A172 (cell line): ENCODE measurements at regions not wholly inside any gene's neighbourhood (a gene's known extent, or its start where the extent isn't known, plus 50 kb on each side); places are given as distances from the start of the nearest gene placed in this dataset.
"Not testable (repeated sequence)": the region's sequence is repeated elsewhere in the genome, so short reads cannot be mapped to it uniquely, and the experiment has no call there.

Source experiments
- DNase-seq: peaks from one replicate; pipeline ENCODE4 v3.0.0-alpha.2; 2015; ENCODE audit warnings: low spot score

DNA sequence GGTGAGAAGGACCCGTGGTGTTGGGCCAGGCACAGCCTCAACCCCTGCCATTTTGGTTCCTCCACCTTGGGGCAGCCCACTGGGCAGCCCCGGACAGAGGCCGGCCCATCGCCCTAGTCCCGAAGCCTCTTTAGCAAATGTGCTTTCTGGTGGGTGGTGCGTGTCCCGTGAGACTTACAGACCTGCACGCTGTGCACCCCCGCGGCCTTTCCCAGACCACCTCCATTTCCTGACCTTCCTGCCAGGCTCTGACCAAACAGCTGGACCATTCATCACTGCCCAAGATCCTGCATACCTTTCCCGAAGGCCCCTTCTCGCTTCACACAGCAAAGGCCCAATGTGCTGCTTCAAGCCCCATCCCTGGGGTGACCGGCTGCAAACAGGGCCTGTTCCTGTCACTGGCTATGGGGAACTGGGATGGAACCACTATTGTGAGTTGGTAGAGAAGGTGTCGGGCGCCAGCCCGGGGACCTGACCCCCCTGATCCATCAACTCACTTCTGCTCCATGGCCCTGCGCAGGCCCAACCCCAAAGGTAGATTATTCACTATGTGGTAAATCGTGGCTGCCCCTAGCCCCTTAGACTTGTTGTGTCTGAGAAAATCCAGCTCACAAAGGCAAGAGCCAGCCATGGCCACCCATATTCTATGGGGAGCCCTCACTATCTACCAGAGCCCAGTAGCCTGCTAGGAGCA is 341.0 kb downstream of the EIPR1 start:
- DNase-seq: no peak

DNA sequence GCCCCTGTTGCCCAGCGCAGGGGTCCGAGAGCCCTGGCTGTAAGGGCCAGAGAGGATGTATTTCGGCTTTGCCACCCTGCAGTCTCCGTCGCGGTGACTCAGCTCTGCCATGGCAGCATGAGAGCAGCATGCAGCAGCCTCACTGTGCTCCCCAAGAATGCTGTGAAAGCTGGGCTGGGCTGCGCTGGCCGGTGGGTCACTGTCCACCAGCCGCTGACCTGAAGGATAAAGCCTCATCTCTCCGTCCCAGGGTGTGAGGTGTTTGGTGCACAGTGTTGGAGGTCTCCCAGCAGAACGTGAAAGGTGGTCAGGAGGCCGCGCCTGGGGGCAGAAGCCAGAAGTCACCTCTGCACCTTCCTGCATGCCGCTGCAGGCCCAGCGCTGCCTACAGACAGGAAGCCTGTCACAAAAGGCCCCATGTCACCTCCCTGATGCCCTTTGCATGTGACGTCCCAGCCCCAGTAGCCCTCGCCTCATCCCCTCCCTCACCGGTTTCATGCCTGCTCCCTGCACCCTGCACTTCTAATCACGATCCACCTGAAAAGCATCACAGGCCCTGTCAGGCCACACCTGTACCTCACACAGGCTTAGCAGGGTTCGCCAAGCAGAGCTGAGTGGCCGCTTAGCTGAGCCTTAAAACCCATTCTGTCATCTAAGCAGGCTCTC is 342.1 kb downstream of the EIPR1 start:
- DNase-seq: no peak

DNA sequence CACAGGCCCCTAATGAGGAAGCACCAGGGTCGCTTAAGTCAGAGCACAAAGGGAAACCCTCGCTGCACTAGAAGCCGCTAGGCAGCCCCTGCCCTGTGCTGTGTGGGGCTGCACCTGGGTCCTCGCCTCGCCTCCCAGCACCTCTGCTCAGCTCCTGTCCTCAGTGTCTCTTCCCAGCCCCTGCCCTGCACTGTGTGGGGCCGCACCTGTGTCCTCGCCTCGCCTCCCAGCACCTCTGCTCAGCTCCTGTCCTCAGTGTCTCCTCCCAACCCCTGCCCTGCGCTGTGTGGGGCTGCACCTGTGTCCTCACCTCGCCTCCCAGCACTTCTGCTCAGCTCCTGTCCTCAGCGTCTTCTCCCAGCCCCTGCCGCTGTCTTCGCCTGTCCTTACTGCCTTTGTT is 342.8 kb downstream of the EIPR1 start:
- no peak for DNase-seq

DNA sequence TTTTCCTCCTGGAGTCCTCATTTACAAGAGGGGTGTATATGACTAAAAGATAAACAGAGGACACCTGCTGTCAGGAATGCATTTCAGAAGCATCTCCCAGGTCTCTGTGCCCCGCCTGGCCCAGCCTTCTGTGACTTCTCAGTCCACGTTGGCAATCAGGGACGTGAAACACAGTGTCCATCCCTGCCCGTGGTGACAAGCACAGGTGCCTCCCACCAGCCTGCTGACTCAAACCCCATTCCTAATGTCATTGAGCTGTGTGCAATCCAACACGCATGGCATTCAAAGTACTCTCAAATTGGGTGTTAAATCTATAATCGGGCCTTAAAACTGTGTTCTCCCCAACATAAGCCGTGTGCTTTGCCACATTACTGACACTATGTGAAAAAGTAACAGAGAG is 343.2 kb downstream of the EIPR1 start:
- DNase-seq: no peak

DNA sequence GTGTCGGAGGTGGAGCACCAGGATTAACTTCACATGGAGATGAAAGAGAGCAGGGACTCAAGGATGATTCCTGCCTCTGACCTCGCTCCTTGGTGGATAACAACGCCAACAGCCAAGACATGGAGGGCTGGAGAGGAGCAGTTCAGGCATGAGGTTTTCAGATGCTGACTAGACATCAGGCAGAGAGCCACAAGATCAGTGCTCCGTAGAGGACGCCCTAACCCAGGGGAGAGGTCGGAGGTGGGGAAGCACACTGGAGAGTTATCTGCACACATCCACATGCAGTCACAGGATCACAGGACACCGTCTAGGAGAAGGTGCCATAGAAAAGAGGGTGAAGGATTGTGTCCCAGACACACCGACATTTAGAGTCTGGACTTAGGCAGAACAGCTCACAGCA is 344.3 kb downstream of the EIPR1 start:
- no peak for DNase-seq

DNA sequence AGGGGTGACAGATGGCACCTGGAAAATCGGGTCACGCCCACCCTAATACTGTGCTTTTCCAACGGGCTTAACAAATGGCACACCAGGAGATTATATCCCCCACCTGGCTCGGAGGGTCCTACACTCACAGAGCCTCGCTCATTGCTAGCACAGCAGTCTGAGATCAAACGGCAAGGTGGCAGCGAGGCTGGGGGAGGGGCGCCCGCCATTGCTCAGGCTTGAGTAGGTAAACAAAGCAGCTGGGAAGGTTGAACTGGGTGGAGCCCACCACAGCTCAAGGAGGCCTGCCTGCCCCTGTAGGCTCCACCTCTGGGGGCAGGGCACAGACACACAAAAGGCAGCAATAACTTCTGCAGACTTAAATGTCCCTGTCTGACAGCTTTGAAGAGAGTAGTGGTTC is 346.8 kb downstream of the EIPR1 start:
- not testable (repeated sequence) for DNase-seq

DNA sequence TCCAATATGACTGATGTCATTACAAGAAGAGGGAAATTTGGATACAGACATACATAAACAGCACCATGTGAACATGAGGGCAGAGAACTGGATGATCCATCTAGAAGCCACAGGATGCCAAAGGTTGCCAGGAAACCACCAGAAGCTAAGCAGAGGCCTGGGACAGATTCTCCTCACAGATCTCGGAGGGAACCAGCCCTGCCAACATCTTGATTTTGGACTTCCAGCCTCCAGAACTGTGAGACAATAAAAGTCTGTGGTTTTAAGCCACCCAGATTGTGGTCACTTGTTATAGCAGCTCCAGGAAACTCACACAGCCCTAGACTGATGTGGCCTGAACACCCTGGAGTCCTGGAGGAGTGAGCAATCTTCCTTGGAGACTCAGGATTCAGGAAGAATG is 351.6 kb downstream of the EIPR1 start:
- no peak for DNase-seq

DNA sequence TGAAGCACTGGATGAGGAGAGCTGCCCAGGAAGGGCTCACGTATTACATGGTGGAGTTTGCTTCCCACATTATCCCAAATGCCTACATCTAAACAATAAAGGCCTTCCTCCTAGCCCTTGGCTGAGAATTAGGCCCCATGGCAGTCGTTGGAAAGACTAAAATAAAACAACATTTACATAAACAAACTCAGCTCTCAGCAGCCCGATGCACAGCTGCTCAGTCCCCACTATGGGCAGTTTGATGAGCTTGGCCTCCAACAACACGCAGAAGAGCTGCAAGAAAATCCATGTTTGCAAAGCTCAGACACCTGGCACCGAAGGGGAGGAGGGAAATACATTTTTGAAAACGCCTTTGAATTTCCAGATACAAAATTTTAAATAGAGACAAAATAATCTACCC is 352.4 kb downstream of the EIPR1 start:
- DNase-seq: no peak

DNA sequence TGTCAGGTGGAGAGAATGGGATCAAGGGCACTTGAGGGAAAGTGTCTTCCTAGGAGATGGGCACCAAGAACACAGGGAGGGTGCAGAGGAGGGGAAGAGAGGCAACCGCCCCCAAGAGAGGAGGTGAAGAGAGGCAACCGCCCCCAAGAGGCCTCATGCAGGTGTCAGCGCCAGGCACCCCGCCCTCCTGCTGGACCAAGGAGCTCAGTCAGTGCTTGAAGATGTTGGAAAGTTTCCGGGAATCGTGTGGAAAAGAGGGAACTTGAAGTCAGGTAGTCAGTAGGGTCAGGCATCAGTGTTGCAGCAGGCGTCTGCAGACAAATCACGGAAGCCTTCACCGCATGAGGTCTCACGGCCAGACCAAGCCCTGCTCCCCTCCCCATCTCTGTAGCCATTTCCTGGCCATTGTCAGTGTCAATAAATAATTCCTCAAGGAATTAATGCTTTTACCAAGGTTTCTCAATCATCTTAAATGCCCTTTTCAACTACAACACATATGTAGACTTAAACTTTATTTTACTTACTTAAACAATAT is 353.1 kb downstream of the EIPR1 start:
- DNase-seq: no peak

DNA sequence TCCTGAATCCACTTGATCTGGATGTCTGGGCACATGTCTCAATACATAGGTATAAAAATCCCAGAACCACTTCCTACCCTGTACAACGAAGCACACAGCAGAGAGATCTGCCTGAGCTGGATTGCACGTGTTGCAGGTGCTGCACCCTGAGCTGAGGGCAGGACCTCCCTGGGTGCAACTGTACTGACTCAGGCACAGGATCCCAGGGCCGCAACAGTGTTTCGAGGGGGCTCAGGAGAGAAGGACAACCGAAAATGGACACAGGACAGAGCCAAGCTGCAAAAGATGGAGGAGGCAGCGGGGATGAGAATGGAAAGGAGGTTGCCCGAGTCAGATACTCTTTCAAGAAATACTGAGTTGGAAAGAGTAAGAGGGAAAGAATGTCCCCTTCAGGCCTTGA is 354.1 kb downstream of the EIPR1 start:
- no peak for DNase-seq

DNA sequence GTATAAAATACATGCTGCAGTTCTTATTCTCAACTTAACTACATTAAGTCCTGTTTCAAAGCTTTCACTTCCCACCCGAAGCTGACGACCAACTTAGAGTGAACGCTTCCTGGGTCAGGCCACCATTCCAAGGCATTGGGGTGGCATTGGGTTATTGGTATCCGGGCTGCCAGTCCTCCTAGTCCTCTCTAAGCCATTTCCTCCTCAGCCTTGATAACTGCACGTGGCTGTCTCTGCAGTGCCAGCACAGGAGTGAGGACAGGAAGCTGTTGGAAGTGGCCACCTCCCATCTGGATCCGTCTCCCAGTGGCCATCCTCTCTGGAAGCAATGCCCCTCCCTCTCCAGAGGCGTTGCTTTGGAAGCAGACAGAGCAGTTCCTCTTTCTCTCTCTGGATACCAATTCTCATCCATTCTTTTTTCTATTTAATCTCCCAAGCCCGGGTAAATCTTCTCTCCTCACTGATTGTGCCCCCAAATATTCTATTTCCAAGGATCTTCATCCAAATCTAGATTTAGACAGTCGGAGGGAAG is 354.7 kb downstream of the EIPR1 start:
- DNase-seq: no peak

DNA sequence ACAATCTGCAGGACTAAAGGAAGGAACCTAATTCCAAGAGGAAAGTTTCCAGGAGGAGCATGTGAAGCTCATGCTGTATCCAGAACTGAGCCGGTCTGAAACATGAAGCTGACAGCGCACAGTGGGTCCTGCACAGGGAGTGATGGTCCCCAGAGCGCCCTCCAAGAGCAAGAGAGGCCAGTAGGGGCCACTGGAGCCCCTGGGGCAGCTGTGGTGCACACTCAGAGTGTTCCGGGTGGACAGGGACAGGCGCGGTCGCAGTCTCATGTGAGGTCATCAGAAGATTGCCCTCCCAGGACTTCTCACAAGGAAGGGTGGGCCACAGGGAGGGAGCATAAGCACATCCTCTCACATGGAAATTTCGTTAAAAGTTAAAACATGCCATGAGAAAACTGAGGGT is 355.9 kb downstream of the EIPR1 start:
- no peak for DNase-seq

DNA sequence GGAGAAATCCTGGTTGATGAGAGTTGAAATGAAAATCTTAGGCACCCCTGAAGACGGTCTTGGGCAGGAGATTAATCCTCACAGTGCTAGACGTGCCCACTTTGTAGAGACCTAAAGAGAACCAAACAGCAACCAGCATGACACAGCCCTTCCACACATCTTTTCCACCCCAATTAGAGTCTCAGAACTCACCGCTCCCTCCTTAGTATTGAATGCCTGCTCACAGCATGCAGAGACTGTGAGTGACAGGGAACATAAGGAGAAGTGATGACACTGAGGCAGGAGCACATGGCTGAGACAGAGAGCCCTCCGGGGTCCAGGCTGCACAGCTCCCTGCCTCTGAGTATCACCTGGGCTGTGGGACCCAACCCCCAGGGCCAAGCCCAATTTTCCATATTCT is 367.6 kb downstream of the EIPR1 start:
- no peak for DNase-seq

DNA sequence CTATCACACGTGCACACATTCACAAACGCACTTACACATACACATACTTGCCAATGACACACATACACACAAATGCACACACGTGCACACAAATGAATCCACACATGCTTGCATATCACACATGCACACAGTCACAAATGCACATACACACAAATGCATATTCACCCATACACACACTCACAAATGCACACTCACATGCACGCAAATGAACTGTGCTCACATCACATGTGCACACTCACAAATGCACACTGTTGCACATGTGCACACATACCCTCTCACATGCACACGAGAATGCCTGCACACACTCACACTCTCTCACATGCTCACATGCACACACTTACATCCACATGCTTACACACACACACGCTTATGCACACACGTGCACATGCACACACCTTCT is 368.1 kb downstream of the EIPR1 start:
- DNase-seq: no peak

DNA sequence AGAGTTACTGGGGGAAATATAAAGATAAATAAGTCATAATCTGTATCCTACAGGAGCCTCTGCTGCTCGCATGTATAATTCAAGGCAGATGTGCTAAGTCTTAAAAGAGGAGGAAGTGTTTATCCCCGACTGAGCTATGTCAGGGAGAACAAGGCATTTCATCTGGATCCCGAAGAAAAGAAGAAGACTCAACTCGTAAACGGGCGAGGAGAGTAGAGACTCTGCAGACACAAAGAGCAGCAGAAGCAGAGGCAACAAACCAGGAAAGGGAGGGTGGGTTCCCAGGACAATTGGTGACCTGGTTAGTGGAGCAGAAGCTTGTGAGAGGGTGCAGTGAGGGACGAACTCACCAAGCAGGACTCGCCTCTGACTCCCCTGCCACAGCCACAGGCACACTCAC is 368.6 kb downstream of the EIPR1 start:
- no peak for DNase-seq

DNA sequence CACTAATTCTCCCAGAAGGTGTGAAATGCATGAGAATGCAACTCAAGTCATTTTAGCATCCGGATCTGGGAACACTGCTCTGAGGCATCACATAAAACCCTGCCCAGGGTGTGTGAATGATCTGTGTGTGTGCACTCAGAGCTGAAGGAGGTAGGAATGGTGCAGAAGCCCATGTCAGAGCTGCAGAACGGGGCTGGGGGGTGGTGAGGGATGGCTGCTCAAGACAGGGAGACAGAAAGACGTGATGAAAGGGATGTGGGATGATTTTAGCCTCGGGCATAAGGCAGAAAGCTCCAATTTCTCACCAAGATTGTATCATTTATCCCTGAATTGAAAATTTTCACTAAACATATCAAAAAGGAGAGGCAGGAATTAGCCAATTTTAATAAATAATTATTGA is 369.1 kb downstream of the EIPR1 start:
- no peak for DNase-seq

DNA sequence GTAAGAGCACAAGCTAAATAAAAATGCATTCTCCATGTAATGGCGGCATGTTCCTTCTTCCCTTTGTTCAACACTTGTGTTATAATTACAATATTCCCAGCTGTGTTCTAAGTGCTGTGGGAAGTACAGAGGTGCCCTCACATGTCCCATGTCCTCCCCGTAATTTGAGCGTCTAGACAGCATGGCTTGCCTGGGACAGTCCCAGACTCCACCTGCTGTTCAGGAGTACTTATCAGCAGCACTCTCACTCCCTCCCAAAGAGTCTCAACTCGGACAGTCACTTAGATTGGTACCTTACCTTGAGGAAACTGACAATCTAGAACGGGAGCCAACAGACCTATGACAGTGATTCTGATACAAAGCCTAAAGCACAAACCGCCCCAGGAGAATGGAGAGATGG is 370.5 kb downstream of the EIPR1 start:
- DNase-seq: no peak

DNA sequence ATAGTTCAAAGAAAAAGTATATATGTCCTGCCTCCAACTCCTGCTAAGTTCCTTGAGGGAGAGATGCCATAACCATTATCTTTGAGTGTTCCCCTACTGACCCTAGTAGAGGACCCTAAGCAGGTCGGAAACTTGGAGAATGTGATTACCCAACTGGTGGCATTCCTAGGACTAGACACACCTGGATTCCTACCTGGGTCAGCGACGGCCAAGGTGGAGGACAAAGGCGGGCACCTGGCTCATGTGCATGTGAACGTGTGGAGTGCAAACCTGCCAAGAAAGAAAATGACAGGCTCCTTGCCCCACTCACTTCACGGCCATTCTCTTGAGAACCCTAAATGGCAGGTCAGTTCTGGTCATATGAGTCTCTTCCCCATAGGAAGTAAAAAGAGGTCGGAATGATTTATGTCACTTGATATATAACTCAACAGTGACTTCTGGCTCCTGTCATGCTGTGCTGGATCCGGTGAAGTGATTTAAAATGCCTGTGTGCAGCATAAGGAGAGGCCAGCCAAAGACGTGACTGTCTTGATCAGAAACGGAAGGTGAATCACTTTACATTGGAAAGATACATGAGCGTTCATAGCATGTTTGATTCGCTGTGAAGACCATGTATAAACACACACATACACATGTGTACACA is 371.6 kb downstream of the EIPR1 start:
- no peak for DNase-seq

DNA sequence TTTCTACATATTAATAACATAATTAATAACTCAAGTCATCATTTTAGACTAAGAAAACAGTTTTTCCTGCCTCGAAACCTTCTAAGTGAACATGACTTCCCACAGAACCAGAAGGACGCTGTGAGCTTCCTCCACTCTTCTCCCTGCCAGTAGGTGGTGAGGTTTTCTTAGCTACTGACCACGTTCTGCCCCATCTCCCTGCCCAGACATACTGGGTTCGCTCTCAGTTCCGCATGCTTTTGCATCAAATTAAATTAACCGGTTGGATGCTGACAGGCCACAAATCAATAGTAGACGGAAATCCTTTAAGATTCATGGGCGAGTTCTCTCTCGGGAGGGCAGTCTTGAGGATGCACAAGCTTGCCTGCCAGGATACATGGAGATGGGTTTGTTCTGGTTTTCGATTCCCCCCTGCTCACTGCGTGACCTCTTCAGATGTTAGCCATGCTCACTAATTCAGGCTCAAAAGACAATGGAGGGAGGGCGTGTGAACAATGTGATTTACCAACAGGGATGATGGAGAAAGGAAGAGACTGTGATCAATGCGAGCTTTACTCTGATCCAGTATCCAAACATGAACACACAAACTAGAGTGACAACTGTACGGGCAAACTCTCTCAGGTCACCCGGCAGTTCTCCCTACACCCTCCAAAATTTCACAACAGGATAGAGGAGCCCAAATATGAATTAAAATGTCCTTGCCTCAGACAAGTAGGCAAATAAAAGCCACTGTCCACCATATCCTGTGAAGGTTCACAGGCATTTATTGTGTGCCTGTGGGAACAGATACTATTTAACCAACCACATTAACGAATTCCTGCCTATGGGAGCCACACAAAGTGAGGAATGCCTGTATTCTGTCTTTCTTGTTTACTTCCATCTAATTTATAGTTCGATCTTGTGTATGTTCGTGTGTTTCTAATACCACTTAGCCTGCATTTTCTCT is 375.7 kb downstream of the EIPR1 start:
- DNase-seq: no peak

DNA sequence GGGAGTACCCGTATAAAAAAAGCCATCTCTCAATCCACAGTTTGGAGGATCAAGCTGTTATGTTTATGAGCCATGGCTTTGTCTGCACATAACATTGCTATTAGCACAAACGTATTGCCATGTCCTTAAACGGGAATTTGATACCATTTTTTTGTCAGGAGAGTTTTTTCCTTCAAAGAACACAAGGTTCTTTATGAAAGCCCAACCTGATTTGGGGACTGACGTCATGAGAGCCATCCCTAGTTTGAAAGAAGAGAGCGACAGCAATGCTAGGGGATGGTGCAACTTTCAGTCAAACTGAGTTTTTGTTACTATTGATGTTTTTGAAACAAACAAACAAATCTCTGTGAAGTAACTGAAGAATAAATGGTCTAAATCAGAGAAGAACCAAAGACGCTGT is 376.6 kb downstream of the EIPR1 start:
- no peak for DNase-seq

DNA sequence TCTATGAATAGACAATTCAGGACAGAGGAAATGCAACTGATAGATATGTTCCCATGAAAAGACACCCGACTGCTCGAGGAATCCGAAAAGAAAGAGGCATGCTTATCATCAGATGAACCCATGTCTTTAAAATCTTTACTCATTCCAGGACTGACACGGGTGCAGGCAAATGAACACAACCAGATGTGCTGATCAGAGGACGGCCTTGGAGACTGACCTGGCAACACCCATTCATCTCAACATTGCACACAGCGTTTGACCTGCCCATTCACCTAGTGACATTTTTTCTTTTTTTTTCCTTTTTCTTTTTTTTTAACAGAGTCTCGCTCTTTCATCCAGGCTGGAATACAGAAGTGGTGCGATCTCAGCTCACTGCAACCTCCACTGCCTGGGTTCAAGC is 377.5 kb downstream of the EIPR1 start:
- no peak for DNase-seq

DNA sequence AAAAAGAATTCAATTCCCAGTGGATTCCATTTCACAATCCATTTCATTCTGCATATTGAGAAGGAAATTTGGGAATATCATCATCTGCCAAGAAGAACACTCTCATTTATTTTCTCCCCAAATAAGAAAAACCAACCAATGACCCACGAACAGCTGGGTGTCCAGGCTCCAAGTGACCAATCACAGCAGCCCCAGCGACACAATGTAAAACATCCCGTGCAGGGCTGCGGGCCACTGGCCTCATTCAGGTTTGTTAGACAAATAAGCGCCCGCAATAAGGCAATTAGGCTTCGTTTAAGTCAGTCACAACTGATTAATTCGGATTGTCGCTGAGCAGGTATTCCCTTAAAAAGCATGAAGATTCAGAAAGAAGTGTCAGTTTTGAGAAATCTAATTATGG is 378.6 kb downstream of the EIPR1 start:
- no peak for DNase-seq
